Spleen (tissue), 7 donors: ENCODE measurements at regions not wholly inside any gene's neighbourhood (a gene's known extent, or its start where the extent isn't known, plus 50 kb on each side); places are given as distances from the start of the nearest gene placed in this dataset.

Source experiments
- CTCF ChIP-seq, 11 experiments: fragments of 200-600 bp in 7 of 11; fragments of 450-650 bp in 4 of 11; sonication (generic) in 4 of 11; IDR thresholded peaks in 8 of 11; conservative IDR thresholded peaks in 3 of 11; 1 replicate in 7 of 11; 2 replicates in 4 of 11; pipeline versions ENCODE4 v1.4.0 to v1.8.0; 2016 to 2021; ENCODE audit warnings: antibody characterized with exemption in 11 of 11, inconsistent platforms in 4 of 11, mild to moderate bottlenecking in 1 of 11
- POLR2A ChIP-seq, 3 donors: fragments of 450-650 bp; IDR thresholded peaks; one replicate each; pipeline ENCODE4 v1.5.1; 2017; ENCODE audit warnings: antibody characterized with exemption in 3 of 3, mild to moderate bottlenecking in 1 of 3
- donor health status: DM: no; HTN: no; CAD: no; lungs with moderate emphysema.
- donor health status: DM: no; HTN: no; CAD: no.
- donor health status: DM: no; HTN: no; CAD: no.

GRCh38 chr13:58850161-58850560 lies 1218.6 kb downstream of the PCDH17 start:
- TF ChIP-seq CTCF (IDR thresholded peaks at IDR 0.05 in 8 of 11, conservative IDR thresholded peaks at IDR 0.05 in 3 of 11) (no peak), POLR2A (IDR thresholded peaks at IDR 0.05) (no peak)
